ENCODE measurements at regions not wholly inside any gene's neighbourhood (a gene's known extent, or its start where the extent isn't known, plus 50 kb on each side); places are given as distances from the start of the nearest gene placed in this dataset.

- no peak for DNase-seq
Measured at GRCh38 chr5:124259017-124259416, 487.4 kb downstream of the ZNF608 start.

DNA sequence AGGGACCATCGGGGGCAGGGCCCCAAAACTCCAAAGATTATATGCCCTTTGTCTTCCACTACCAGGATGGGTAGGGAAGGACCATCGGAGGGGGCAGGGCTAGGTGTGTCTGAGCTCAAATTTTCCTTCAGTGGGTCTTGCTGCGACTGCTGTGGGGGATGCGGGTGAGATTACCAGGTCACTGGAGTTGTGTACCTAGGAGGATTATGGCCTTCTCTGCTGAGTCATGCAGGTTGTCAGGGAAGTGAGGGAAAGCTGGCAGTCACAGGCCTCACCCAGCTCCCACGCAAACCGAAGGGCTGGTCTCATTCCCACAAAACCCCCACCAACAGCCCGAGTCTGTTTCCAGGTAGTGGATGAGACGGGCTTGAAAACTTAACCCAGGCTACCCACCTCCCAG is 489.4 kb downstream of the ZNF608 start:
- no peak for DNase-seq

DNA sequence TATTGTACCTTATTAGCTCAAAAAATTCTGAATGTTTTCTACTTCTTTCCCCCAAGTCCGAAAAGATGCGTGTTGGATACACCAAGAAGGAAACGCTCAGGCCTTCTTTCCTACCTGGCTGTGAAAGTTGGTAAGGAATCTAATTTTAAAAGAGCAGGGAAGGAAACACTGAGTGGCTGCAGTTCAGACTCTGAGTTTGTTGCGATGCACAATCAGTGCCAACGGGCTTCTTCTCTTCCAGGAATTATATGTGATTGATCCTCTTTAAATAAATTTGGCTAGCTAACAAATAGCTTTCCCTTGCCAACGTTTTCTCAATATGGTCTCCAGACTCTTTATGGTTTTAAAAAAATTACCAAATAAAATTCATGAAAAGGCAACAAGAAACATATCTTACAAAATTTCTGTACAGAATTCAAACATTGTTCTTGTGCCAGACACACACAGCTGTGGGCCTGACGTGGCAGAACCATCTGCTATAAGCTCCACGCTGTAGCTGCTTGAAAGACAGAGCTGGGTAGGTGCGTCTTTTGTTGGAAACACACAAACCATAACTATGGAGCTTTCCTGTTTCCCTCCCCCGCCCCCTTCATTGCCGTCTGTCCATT is 493.1 kb downstream of the ZNF608 start:
- DNase-seq = no peak

DNA sequence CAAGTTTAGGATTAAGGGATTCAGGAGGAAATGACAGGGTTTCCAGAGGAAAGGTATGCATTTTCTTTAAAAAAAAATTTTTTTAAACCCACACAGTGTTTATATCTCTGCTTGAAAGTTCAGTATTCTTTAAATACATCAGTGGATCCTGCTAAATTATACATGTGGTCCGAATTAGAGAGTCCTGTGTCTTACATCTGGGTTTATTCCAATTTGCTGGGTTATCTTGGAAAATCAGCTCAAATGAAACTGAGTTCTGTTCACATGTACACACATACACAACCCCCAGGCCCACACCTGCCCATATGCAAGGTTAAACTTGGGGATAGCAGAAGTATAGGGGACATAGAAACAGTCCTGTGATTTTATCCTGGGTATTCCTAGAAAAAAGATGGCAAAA is 493.7 kb downstream of the ZNF608 start:
- DNase-seq = no peak

DNA sequence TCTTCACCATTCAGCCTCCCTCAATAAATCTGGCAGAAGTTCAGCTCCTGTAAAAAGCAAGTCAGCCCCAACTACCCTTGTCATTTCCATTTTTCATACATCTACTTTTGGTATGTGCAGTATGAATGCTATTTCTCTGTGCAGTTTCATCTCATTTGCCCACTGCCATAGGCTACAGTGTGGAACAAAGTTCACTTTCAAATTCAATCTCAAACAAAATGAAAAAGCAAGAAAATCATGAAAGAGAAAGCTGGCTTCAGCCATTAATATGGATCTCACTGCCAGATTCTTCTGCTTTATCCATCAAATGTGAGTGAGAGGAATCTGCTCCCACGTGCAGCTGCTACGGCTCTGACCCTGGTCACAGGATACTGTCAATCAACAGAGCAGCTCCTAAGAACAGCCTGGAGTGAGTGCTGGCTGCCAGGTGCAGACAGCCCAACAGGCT is 494.2 kb downstream of the ZNF608 start:
- no peak for DNase-seq

DNA sequence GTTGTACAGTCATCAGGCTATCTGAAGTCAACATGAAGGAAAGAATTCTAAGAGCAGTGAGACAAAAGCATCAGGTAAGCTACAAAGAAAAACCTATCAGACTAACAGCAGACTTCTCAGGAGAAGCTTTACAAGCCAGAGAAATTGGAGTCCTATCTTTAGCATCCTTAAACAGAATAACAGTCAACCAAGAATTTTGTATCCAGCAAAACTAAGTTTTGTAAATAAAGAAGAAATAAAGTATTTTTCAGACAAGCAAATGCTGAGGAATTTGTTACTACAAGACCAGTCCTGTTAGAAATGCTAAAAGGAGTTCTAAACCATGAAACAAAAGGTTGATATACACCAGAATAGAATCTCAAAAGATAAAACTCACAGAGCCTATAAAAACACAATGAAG is 501.2 kb downstream of the ZNF608 start:
- no peak for DNase-seq

DNA sequence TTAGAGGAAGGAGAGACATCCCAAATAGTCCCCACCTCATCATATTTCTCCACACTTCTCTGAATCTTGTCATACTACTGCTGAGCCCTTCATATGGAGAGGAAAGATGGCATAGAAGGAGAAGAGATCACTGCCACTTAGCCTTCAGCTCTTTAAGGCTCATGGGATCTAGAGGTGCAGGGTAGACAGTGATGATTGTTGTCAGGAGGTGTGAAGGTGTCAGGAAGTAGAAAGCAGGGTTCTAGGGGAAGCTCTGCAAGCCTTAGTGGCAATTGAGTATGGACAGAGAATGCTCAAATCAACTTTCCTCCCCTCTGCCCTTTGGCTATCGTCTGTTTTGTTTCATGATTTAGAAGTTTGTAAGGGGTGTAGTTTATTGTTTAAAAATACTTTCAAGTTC is 505.7 kb downstream of the ZNF608 start:
- DNase-seq = no peak

- no peak for DNase-seq
Measured at GRCh38 chr5:124239572-124239971, 506.9 kb downstream of the ZNF608 start.

DNA sequence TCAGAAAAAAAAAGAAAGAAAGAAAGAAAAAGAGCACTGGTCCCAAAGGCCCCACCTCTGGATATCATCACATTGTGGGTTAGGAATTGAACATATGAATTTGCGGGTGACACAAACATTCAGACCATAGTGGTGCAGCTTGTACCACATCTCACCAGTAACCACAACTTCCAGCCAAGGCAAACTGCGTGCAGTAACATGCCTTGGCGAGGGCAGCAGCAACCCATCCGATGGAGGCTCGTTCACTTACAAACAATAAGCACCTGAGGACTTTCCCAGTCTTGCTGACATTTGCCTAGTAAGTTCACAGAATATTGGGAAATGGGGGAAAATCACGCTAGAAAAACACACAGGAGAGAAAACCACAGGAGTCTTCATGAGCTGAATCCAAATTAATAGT is 508.1 kb downstream of the ZNF608 start:
- DNase-seq = no peak

GRCh38 chr5:124237206-124237695 is 509.2 kb downstream of the ZNF608 start:
- no peak for DNase-seq

- DNase-seq = no peak
Measured at GRCh38 chr5:124236361-124237205, 509.9 kb downstream of the ZNF608 start.

DNA sequence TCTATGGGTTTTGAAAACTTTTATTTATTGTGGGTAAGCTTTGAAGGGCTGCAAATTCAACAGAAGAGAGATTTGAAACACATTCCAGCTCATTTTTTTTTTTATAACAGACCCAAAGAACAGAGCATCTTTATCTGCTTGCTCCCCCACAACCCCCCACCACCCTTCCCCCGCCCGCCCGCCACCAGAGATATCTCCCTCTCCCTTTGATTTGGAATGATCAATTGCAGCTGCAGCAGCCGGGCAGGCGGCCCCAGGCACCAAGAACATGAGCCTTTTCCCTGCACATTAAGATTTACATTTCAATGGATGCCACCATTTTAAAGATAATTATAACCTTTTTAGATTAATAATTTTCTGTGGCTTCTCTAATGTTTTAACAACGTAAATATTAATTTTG is 510.9 kb downstream of the ZNF608 start:
- DNase-seq = no peak

DNA sequence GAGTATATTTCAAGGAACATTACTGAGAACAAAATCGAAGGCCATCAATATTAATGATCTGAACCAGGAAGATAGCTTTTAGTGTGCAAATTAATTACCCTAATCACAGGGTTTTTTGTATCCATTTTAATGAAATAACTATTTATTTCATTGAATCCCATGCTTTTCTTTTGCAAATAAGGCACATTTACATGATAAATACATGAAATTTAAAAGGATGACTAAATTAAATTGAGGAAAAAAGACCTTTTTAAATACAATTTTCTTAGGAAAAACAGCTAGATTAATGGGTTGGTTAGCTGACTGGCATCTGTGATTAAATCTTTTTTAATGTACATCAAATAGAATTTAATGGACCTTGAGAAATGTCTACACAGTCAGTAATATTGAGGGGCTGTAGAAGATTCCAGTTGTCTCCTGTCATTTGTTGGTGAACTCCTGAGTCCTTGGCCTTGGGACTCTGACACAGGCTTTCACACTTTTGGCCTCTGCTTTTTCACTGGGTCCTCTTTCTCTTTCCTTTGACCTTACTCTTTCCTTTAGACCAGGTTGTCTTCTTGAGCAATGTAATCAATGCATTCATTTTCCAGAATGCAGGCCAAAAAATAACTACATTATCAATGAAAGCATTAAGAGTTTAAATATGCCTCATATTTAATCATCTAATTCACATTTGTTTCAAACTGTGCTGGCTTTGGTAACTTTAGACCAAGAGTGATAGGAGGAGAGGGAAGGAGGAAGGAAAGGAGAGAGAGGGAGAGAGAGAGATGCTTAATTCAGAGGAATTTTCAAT is 511.5 kb downstream of the ZNF608 start:
- no peak for DNase-seq

DNA sequence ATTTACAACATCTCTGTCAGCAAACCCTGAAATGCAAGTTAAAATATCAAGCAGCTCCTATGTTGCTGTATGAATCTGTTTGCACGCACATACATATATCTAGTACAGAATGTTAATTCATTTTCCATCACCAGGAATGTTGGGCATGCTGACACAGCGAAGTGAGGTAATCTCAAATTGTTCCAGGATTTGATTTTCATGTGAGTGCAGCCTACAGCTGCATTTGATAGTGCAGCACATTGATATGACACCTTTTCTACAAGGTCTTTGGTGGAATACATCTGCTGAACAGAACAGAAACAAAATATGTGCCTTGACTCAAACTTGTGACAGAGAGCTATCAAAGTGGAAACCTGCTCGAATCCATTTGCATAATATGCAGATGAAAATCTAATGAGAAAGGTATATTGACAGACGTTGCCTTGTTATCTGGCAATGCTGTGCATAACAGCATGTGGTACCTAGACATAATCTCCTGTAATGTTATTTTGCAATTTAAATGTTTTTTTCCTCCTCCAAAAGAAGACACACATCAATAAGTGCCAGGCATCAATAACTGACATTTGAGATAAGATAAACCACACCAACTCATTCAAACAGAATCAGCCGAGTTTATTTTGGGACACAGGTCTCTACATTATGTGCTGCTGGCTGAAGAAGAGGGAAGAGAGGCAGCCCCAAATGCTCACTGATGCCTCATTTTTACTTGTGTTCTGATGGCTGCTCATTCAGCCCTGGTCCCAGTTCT is 512.2 kb downstream of the ZNF608 start:
- no peak for DNase-seq

DNA sequence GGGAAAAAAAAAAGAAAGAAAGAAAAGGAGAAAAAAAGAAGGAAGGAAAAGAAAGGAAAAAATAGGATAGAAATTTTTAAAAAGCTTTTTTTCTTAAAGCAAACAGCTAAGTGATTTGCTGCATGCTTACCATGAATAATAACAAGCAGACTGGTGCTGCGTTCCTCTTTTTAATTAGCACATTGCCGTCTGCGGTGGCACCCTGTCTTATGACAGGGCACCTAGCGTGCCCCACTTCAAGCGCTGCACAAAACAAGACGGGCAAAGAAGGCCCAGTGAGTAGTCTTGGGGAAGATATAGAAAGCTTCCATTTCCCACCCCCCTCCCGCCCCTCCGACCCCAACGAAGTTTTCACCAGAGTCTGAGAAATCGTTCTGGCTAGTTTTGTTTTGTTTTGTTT is 513.9 kb downstream of the ZNF608 start:
- DNase-seq = peak in 1 of 2 donors; percentile 9

GRCh38 chr5:124231802-124232201 is 514.6 kb downstream of the ZNF608 start:
- DNase-seq = no peak

DNA sequence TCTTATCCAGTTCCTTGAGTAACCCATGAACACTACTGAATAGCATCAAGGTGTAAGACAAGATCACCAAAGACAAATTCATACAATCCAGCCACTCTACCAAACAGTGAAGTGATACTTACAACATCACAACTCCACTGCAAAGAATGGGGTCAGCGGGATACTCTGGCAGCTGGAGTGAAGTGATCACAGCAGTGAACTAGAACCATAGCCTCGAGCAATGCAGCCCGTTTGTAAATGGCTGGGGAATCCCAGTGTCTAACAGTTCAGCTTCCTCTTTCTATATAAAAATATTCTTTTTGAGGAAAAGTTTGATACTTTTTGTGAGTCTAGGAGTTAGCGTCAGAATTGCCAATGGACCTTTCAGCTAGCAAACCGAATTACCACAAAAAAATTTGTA is 515.2 kb downstream of the ZNF608 start:
- DNase-seq = no peak

DNA sequence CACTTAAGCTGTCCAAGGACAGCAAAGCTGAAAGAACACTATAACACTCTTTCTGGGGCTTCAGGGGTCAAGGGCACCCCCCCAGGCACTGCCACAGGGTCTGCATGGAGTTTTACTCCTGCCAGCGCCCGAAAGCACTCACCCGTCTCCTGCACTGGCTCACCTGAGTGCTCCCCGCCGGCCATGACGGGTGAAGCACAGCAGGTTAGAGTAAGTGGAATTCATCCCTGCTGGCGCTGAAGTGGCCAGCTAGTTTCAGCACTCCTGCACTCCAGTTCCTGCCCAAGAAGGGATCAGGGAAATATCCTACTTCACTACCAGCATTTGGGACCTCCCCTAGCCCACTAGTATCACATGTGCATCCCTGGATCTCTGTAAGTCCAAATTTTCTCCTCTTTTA is 516.0 kb downstream of the ZNF608 start:
- no peak for DNase-seq

- no peak for DNase-seq
Measured at GRCh38 chr5:124229352-124229751, 517.1 kb downstream of the ZNF608 start.

- no peak for DNase-seq
Measured at GRCh38 chr5:124227914-124228313, 518.5 kb downstream of the ZNF608 start.

GRCh38 chr5:124220418-124220817 is 526.0 kb downstream of the ZNF608 start:
- no peak for DNase-seq

- no peak for DNase-seq
Measured at GRCh38 chr5:124212934-124213333, 533.5 kb downstream of the ZNF608 start.

Measured in CD4-positive, alpha-beta T cell treated with Interleukin-1 beta for 1 hour (primary cell).